NT2/D1 (cell line): ENCODE measurements at regions not wholly inside any gene's neighbourhood (a gene's known extent, or its start where the extent isn't known, plus 50 kb on each side); places are given as distances from the start of the nearest gene placed in this dataset.
"Not testable (repeated sequence)": the region's sequence is repeated elsewhere in the genome, so short reads cannot be mapped to it uniquely, and the experiment has no call there.

Experiments used
- DNase-seq: peaks from one replicate; pipeline ENCODE4 v3.0.0-alpha.2; 2011; ENCODE audit warnings: low read depth, low spot score
- H3K27me3 ChIP-seq: 2 replicates; pipeline ENCODE4 v1.6.0; 2011; ENCODE audit warnings: mild to moderate bottlenecking; ENCODE audit not compliant: insufficient read length, insufficient read depth
- H3K36me3 ChIP-seq: 2 replicates; pipeline ENCODE4 v1.6.1; 2011; ENCODE audit warnings: mild to moderate bottlenecking, low read length, mixed read lengths; ENCODE audit not compliant: insufficient read depth, insufficient read length
- H3K4me1 ChIP-seq: 2 replicates; pipeline ENCODE4 v1.5.1; 2011; ENCODE audit not compliant: insufficient read depth, insufficient read length
- H3K4me3 ChIP-seq: 2 replicates; pipeline ENCODE4 v1.5.1; 2011; ENCODE audit warnings: low read depth; ENCODE audit not compliant: insufficient read length
- H3K9ac ChIP-seq: 2 replicates; pipeline ENCODE4 v1.6.0; 2011; ENCODE audit warnings: low read depth; ENCODE audit not compliant: insufficient read length
- H3K9me3 ChIP-seq: 2 replicates; pipeline ENCODE4 v1.5.1; 2011; ENCODE audit warnings: mild to moderate bottlenecking, low read length; ENCODE audit not compliant: insufficient read depth
- SUZ12 ChIP-seq: IDR thresholded peaks from 2 replicates; pipeline ENCODE4 v1.6.1; 2011; ENCODE audit not compliant: insufficient read length, insufficient read depth; ENCODE audit errors: extremely low read depth
- YY1 ChIP-seq: IDR thresholded peaks from 2 replicates; pipeline ENCODE4 v1.6.1; 2011; ENCODE audit not compliant: insufficient read length, insufficient read depth
- ZNF274 ChIP-seq: IDR thresholded peaks from 2 replicates; pipeline ENCODE4 v1.6.1; 2011; ENCODE audit warnings: mild to moderate bottlenecking, low read depth, low read length

GRCh38 chr5:105874316-105874715 is 1796.4 kb downstream of the EFNA5 start:
- no peak overlapping the region for H3K4me3 ChIP-seq
- no peaks in the 10 kb centered on the region for H3K9me3 ChIP-seq
- H3K27me3 ChIP-seq: no peaks in the 10 kb centered on the region
- H3K9ac ChIP-seq: no peak overlapping the region
- H3K4me1 ChIP-seq: no peaks in the 10 kb centered on the region
- H3K36me3 ChIP-seq: no peaks in the 10 kb centered on the region
- TF ChIP-seq YY1: no peak
- no peak for DNase-seq

- no peak overlapping the region for H3K4me3 ChIP-seq
- H3K9ac ChIP-seq: no peak overlapping the region
Observed at GRCh38 chr5:105872569-105873270, 1798.0 kb downstream of the EFNA5 start.

GRCh38 chr5:105868038-105868780 is 1802.5 kb downstream of the EFNA5 start:
- H3K4me1 ChIP-seq: no peaks in the 10 kb centered on the region
- no peaks in the 10 kb centered on the region for H3K27me3 ChIP-seq
- H3K36me3 ChIP-seq: no peaks in the 10 kb centered on the region
- no peaks in the 10 kb centered on the region for H3K9me3 ChIP-seq
- TF ChIP-seq YY1 (no peak), SUZ12 (no peak), ZNF274 (no peak)
- H3K4me3 ChIP-seq: no peak overlapping the region
- no peak overlapping the region for H3K9ac ChIP-seq
- DNase-seq: no peak

More at GRCh38 chr5:105872569-105873270, 1798.0 kb downstream of the EFNA5 start:
- no peaks in the 10 kb centered on the region for H3K9me3 ChIP-seq
- H3K36me3 ChIP-seq: no peaks in the 10 kb centered on the region
- H3K4me1 ChIP-seq: no peaks in the 10 kb centered on the region
- H3K27me3 ChIP-seq: no peaks in the 10 kb centered on the region
- TF ChIP-seq YY1 (no peak), ZNF274 (no peak), SUZ12 (no peak)
- no peak for DNase-seq

GRCh38 chr5:105865834-105866233 is 1804.9 kb downstream of the EFNA5 start:
- Histone ChIP-seq H3K36me3 (no peaks in the 10 kb centered on the region), H3K9me3 (no peaks in the 10 kb centered on the region), H3K4me1 (no peaks in the 10 kb centered on the region), H3K27me3 (no peaks in the 10 kb centered on the region), H3K4me3 (no peak overlapping the region), H3K9ac (no peak overlapping the region)
- TF ChIP-seq YY1: no peak
- no peak for TF ChIP-seq ZNF274
- no peak for TF ChIP-seq SUZ12
- no peak for DNase-seq

- H3K27me3 ChIP-seq, H3K4me3 ChIP-seq, H3K4me1 ChIP-seq, H3K36me3 ChIP-seq, DNase-seq, H3K9ac ChIP-seq, H3K9me3 ChIP-seq: not testable (repeated sequence)
Observed at GRCh38 chr5:105859350-105859749, 1811.4 kb downstream of the EFNA5 start.

- Histone ChIP-seq H3K9me3 (no peaks in the 10 kb centered on the region), H3K4me3 (no peak overlapping the region), H3K36me3 (no peaks in the 10 kb centered on the region), H3K9ac (no peak overlapping the region), H3K4me1 (no peaks in the 10 kb centered on the region), H3K27me3 (no peaks in the 10 kb centered on the region)
- TF ChIP-seq SUZ12 (no peak), ZNF274 (no peak), YY1 (no peak)
- DNase-seq: no peak
Observed at GRCh38 chr5:105849701-105850100, 1821.0 kb downstream of the EFNA5 start.

- TF ChIP-seq ZNF274 (no peak), YY1 (no peak), SUZ12 (no peak)
- Histone ChIP-seq H3K4me1 (no peaks in the 10 kb centered on the region), H3K4me3 (no peak overlapping the region), H3K36me3 (no peaks in the 10 kb centered on the region), H3K9me3 (no peaks in the 10 kb centered on the region), H3K27me3 (no peaks in the 10 kb centered on the region), H3K9ac (no peak overlapping the region)
- DNase-seq: no peak
Observed at GRCh38 chr5:105840800-105841199, 1829.9 kb downstream of the EFNA5 start.

GRCh38 chr5:105836887-105837286 is 1833.8 kb downstream of the EFNA5 start:
- Histone ChIP-seq H3K9me3 (no peaks in the 10 kb centered on the region), H3K36me3 (no peaks in the 10 kb centered on the region), H3K4me3 (no peak overlapping the region), H3K4me1 (no peaks in the 10 kb centered on the region), H3K27me3 (no peaks in the 10 kb centered on the region), H3K9ac (no peak overlapping the region)
- TF ChIP-seq YY1 (no peak), ZNF274 (no peak), SUZ12 (no peak)
- DNase-seq: no peak
